ENCODE measurements at regions not wholly inside any gene's neighbourhood (a gene's known extent, or its start where the extent isn't known, plus 50 kb on each side); places are given as distances from the start of the nearest gene placed in this dataset.
"Not testable (repeated sequence)": the region's sequence is repeated elsewhere in the genome, so short reads cannot be mapped to it uniquely, and the experiment has no call there.

DNA sequence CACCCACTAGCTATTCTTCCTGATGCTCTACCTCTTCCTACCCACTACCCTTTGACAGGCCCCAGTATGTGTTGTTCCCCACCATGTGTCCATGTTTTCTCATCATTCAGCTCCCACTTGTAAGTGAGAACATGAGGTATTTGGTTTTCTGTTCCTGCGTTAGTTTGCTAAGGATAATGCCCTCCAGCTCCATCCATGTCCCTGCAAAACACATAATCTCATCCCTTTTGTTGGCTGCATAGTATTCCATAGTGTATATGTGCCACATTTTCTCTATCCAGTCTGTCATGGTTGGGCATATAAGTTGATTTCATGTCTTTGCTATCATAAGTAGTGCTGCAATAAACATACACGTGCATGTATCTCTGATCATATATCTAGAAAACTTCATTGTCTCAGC lies 218.3 kb upstream of the STXBP5 start:
- no peak for TF ChIP-seq CTCF (IDR thresholded peaks at IDR 0.05; ENCODE audit: extremely low read depth, insufficient read depth, missing control alignments)

DNA sequence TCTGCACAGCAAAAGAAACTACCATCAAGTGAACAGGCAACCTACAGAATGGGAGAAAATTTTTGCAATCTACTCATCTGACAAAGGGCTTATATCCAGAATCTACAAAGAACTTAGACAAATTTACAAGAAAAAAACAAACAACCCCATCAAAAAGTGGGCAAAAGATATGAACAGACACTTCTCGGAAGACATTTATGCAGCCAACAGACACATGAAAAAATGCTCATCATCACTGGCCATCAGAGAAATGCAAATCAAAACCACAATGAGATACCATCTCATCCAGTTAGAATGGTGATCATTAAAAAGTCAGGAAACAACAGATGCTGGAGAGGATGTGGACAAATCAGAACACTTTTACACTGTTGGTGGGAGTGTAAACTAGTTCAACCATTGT lies 216.3 kb upstream of the STXBP5 start:
- in situ Hi-C loops (cut with MboI; ENCODE audit: low pct_unique_long_range_greater_than_20kb, low sequenced_read_pairs, unreplicated experiment); DNase-seq (ENCODE audit: low spot score): not testable (repeated sequence)

More for the DNA sequence above, 218.3 kb upstream of the STXBP5 start:
- DNase-seq (ENCODE audit: low spot score), result no peak
- in situ Hi-C loops (cut with MboI; ENCODE audit: low pct_unique_long_range_greater_than_20kb, low sequenced_read_pairs, unreplicated experiment), result no loop called here

GRCh38 chr6:146989860-146990259 lies 214.4 kb upstream of the STXBP5 start:
- in situ Hi-C loops (cut with MboI; ENCODE audit: low pct_unique_long_range_greater_than_20kb, low sequenced_read_pairs, unreplicated experiment), result no loop called here
- DNase-seq (ENCODE audit: low spot score), result no peak
- no peak for TF ChIP-seq CTCF (IDR thresholded peaks at IDR 0.05; ENCODE audit: extremely low read depth, insufficient read depth, missing control alignments)

DNA sequence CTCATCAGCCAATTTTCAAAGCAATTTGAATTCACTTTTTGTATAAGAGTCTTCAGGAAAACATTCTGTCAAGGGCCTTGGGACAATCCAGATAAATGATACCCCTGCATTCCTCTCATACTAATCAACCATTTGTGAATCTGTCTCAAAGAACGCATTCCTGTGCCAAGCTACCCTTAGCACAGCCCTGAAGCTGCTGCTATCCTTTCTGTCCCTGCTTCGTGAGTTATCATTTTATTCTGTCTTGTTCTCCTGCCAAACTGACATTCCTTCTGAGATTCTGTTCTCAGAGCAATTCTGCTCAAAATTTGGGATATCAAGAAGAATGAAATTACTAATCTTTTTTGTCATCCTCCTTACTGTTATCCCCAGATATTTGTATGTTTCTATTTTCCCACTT lies 213.9 kb upstream of the STXBP5 start:
- no peak for TF ChIP-seq CTCF (IDR thresholded peaks at IDR 0.05; ENCODE audit: extremely low read depth, insufficient read depth, missing control alignments)
- DNase-seq (ENCODE audit: low spot score), result no peak
- in situ Hi-C loops (cut with MboI; ENCODE audit: low pct_unique_long_range_greater_than_20kb, low sequenced_read_pairs, unreplicated experiment), result no loop called here

DNA sequence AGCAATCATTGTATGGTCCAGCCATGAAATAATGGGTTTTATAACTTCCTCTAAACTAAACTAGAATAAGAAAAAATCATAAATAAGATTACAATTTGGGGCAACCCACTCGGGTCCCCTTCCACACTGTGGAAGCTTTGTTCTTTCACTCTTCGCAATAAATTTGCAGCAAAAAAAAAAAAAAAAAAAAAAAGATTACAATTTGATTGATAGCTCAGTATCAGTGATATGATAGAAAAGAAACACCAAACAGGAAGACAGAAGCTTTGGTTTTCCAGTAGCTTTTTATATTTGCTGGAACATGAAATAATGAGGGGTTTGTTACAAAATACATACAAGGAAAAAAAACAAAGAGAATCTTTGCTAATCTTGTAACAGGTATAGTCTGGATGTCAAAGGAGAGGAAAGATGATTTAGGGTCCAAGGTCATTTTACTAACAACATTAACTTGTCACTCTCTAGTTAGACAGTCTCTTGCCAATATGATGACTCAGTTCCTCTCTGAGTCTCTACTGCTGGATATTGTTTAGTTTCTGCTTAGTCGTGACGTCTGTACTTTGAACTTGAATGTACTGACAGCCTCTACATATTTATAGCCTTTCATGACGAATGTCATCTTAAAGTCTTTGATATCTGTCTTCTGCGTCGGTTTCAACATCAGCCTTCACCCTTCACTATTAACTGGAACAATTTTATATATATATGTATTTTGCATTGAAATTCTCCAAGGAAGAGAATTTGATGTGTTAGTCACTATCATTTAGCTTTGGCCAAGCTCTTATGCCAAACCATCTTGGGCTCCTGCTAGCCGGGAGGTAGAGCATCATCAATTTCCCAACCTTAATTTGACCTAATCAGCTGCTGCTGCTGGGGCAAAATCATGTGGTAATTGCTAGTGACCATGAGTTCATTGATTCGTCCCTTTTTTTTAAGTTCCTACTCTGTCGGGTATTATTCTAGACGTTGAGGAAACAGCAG lies 213.1 kb upstream of the STXBP5 start:
- TF ChIP-seq CTCF (IDR thresholded peaks at IDR 0.05; ENCODE audit: extremely low read depth, insufficient read depth, missing control alignments), result no peak
- in situ Hi-C loops (cut with MboI; ENCODE audit: low pct_unique_long_range_greater_than_20kb, low sequenced_read_pairs, unreplicated experiment), result no loop called here
- DNase-seq (ENCODE audit: low spot score), result no peak

DNA sequence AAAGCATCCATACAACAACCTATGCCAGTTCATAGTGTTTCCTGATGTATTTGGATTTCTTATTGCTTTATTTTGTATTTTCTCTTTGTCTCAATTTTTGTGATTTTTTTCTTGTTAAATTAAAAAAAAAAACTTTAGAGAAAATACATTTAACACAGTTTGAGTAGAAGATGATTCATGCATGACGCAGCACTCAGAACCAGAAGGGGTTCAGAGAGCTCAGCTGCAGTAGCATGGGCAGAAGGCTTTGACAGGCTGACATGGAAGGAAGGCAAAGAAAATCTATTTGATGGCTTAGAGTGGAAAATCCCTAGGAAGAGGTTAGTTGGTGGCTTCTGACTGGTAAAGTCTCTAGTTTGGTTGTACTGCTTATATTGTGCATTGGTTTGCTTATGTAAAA lies 207.2 kb upstream of the STXBP5 start:
- TF ChIP-seq CTCF (IDR thresholded peaks at IDR 0.05; ENCODE audit: extremely low read depth, insufficient read depth, missing control alignments), result no peak
- no peak for DNase-seq (ENCODE audit: low spot score)
- in situ Hi-C loops (cut with MboI; ENCODE audit: low pct_unique_long_range_greater_than_20kb, low sequenced_read_pairs, unreplicated experiment), result no loop called here

DNA sequence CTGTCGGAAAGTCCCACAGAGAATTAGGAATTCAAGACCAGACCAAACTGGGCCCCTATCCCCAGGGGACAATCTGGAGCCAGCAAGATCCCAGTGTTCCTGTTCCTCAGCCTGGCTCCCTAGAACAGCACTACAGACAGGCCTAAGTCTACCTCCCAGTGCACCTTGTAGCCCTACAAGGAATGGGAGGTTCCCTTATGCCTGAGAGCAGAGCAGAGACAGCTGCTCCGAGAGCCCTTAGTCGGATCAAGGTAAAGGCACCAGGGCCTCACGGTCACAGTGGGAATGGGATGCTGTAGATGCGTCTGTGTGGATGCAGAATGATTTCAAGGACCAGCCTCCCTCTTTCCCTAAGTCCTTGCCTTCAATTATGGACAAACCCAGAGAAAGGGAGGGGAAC lies 204.5 kb upstream of the STXBP5 start:
- in situ Hi-C loops (cut with MboI; ENCODE audit: low pct_unique_long_range_greater_than_20kb, low sequenced_read_pairs, unreplicated experiment), result no loop called here
- no peak for DNase-seq (ENCODE audit: low spot score)
- TF ChIP-seq CTCF (IDR thresholded peaks at IDR 0.05; ENCODE audit: extremely low read depth, insufficient read depth, missing control alignments), result no peak
